Uterus (tissue), 3 donors: ENCODE measurements at regions not wholly inside any gene's neighbourhood (a gene's known extent, or its start where the extent isn't known, plus 50 kb on each side); places are given as distances from the start of the nearest gene placed in this dataset.

Experiments used
- DNase-seq, 2 donors: peaks; one replicate each; pipeline ENCODE4 v3.0.0-alpha.2; 2019 to 2020
- H3K27ac ChIP-seq, 2 donors: fragments of 200-600 bp; sonication (generic); 1 replicate in 1 of 2; 2 replicates in 1 of 2; pipeline ENCODE4 v1.5.1; 2016 to 2018
- H3K27me3 ChIP-seq, 2 donors: fragments of 200-600 bp; sonication (generic); one replicate each; pipeline ENCODE4 v1.5.1; 2018 to 2019; ENCODE audit warnings: control low read depth in 1 of 2
- H3K36me3 ChIP-seq, 2 donors: fragments of 200-600 bp; sonication (generic); one replicate each; pipeline ENCODE4 v1.5.1; 2019; ENCODE audit warnings: control low read depth in 1 of 2
- H3K4me1 ChIP-seq, 2 donors: fragments of 200-600 bp; sonication (generic); one replicate each; pipeline ENCODE4 v1.5.1; 2018 to 2019; ENCODE audit warnings: control low read depth in 1 of 2
- H3K4me3 ChIP-seq, 2 donors: fragments of 200-600 bp; sonication (generic); 1 replicate in 1 of 2; 2 replicates in 1 of 2; pipeline ENCODE4 v1.5.1; 2018 to 2019; ENCODE audit warnings: mild to moderate bottlenecking in 1 of 2
- H3K9me3 ChIP-seq, 2 donors: fragments of 200-600 bp; sonication (generic); one replicate each; pipeline ENCODE4 v1.5.1; 2019; ENCODE audit warnings: control low read depth in 1 of 2
- POLR2A ChIP-seq, 2 donors: fragments of 450-650 bp; IDR thresholded peaks; one replicate each; pipeline ENCODE4 v1.6.1; 2016; ENCODE audit warnings: antibody characterized with exemption in 2 of 2, mild to moderate bottlenecking in 1 of 2, moderate library complexity in 1 of 2
- intact Hi-C: fragments of 100-400 bp; cut with DNase I; formaldehyde crosslinking; loops from one replicate; pipeline ENCODE4 v1.15.1; 2023; ENCODE audit warnings: low total_unique reads
- TF ChIP-seq, protein P1 (sequence below), 4 experiments: fragments of 200-600 bp in 2 of 4; fragments of 450-650 bp in 2 of 4; sonication (generic) in 2 of 4; IDR thresholded peaks; one replicate each; pipeline ENCODE4 v1.5.1; 2016 to 2019; ENCODE audit warnings: antibody characterized with exemption in 4 of 4, mild to moderate bottlenecking in 2 of 4, moderate library complexity in 1 of 4
- donor health status: DM: yes; HTN: yes; CAD: no.

DNA sequence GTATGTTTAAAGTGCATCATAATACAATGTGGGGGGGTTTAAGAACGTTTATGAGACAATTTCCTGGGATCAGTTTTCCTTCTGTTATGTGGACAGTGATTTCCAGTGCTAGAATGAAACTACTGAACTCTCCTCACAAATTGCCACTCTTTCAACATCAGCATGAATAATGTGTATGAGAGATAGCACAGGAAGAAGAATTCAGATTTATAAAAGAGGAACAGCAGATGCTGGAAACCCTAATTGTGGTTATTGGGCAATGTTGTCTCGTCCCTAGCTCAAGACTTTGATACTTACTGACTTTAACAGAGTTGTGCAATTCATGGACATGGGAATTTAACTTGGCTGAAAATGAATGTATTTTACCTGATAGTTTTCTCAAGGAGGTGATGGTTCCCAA lies 410.8 kb upstream of the MEF2C start:
- no peak overlapping the region for H3K27ac ChIP-seq
- H3K4me3 ChIP-seq, result no peak overlapping the region
- no peaks in the 10 kb centered on the region for H3K27me3 ChIP-seq
- DNase-seq, result no peak
- H3K9me3 ChIP-seq, result no peaks in the 10 kb centered on the region
- no peaks in the 10 kb centered on the region for H3K36me3 ChIP-seq
- TF ChIP-seq, protein P1, sequence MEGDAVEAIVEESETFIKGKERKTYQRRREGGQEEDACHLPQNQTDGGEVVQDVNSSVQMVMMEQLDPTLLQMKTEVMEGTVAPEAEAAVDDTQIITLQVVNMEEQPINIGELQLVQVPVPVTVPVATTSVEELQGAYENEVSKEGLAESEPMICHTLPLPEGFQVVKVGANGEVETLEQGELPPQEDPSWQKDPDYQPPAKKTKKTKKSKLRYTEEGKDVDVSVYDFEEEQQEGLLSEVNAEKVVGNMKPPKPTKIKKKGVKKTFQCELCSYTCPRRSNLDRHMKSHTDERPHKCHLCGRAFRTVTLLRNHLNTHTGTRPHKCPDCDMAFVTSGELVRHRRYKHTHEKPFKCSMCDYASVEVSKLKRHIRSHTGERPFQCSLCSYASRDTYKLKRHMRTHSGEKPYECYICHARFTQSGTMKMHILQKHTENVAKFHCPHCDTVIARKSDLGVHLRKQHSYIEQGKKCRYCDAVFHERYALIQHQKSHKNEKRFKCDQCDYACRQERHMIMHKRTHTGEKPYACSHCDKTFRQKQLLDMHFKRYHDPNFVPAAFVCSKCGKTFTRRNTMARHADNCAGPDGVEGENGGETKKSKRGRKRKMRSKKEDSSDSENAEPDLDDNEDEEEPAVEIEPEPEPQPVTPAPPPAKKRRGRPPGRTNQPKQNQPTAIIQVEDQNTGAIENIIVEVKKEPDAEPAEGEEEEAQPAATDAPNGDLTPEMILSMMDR (IDR thresholded peaks at IDR 0.05), result no peak
- TF ChIP-seq POLR2A (IDR thresholded peaks at IDR 0.05), result no peak
- intact Hi-C loops, result no loop called here
- no peaks in the 10 kb centered on the region for H3K4me1 ChIP-seq

- Histone ChIP-seq H3K27me3 (no peaks in the 10 kb centered on the region), H3K27ac (no peak overlapping the region), H3K36me3 (no peaks in the 10 kb centered on the region), H3K4me3 (no peak overlapping the region), H3K4me1 (no peaks in the 10 kb centered on the region), H3K9me3 (no peaks in the 10 kb centered on the region)
- TF ChIP-seq, protein P1 (IDR thresholded peaks at IDR 0.05), result no peak
- TF ChIP-seq POLR2A (IDR thresholded peaks at IDR 0.05), result no peak
- no peak for DNase-seq
- intact Hi-C loops, result no loop called here
Measured at GRCh38 chr5:89292487-89292886, 409.5 kb upstream of the MEF2C start.

GRCh38 chr5:89289604-89290003 lies 406.6 kb upstream of the MEF2C start:
- no peak for TF ChIP-seq POLR2A (IDR thresholded peaks at IDR 0.05)
- TF ChIP-seq, protein P1 (IDR thresholded peaks at IDR 0.05), result no peak
- H3K9me3 ChIP-seq, result no peaks in the 10 kb centered on the region
- intact Hi-C loops, result no loop called here

DNA sequence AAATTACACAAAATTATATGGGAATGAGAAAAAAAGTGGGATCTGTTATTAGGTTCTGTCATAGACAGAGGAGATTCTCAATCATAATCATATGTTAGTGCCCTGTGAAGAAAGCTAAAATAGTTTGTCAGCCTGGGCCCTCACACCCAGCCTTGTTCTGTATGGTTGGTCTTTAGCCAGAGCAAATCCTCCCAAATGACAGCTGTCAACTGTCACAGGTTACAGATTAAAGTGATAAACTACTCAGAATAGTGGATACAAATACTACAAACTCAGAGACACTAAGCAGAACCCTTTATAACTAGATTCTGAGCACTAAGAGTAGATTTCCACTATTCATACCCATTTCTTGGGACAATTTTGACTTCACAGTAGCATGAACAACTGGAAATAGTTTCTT lies 405.0 kb upstream of the MEF2C start:
- H3K4me1 ChIP-seq, result no peaks in the 10 kb centered on the region

More at GRCh38 chr5:89289604-89290003, 406.6 kb upstream of the MEF2C start:
- Histone ChIP-seq H3K36me3 (no peaks in the 10 kb centered on the region), H3K4me1 (no peaks in the 10 kb centered on the region), H3K4me3 (no peak overlapping the region), H3K27me3 (no peaks in the 10 kb centered on the region), H3K27ac (no peak overlapping the region)
- DNase-seq, result no peak

GRCh38 chr5:89286320-89286719 lies 403.3 kb upstream of the MEF2C start:
- TF ChIP-seq, protein P1 (IDR thresholded peaks at IDR 0.05), result no peak
- no peak for TF ChIP-seq POLR2A (IDR thresholded peaks at IDR 0.05)
- intact Hi-C loops, result no loop called here

More for the DNA sequence above, 405.0 kb upstream of the MEF2C start:
- Histone ChIP-seq H3K27ac (no peak overlapping the region), H3K4me3 (no peak overlapping the region), H3K36me3 (no peaks in the 10 kb centered on the region), H3K9me3 (no peaks in the 10 kb centered on the region), H3K27me3 (no peaks in the 10 kb centered on the region)
- no peak for DNase-seq
- intact Hi-C loops, result no loop called here
- TF ChIP-seq POLR2A (IDR thresholded peaks at IDR 0.05), result no peak
- TF ChIP-seq, protein P1 (IDR thresholded peaks at IDR 0.05), result no peak

More at GRCh38 chr5:89286320-89286719, 403.3 kb upstream of the MEF2C start:
- no peak overlapping the region for H3K4me3 ChIP-seq
- no peak overlapping the region for H3K27ac ChIP-seq
- H3K36me3 ChIP-seq, result no peaks in the 10 kb centered on the region
- no peaks in the 10 kb centered on the region for H3K27me3 ChIP-seq
- no peaks in the 10 kb centered on the region for H3K9me3 ChIP-seq
- no peak for DNase-seq
- no peaks in the 10 kb centered on the region for H3K4me1 ChIP-seq
